HG03103 (cell line): ENCODE measurements at regions not wholly inside any gene's neighbourhood (a gene's known extent, or its start where the extent isn't known, plus 50 kb on each side); places are given as distances from the start of the nearest gene placed in this dataset.

Source experiments
- ATAC-seq: cut with Tn5 transposase; IDR thresholded peaks from one replicate; pipeline ENCODE4 v1.9.1; 2021; ENCODE audit warnings: low read depth; ENCODE audit not compliant: unreplicated experiment

- ATAC-seq = no peak
These were observed 118.1 kb upstream of the CCDC112 start for GRCh38 chr5:115414406-115415142.

- ATAC-seq = no peak
These were observed 117.2 kb upstream of the CCDC112 start for GRCh38 chr5:115413651-115414050.

- no peak for ATAC-seq
These were observed 112.6 kb upstream of the CCDC112 start for GRCh38 chr5:115409094-115409493.

- no peak for ATAC-seq
These were observed 106.5 kb upstream of the CCDC112 start for GRCh38 chr5:115402822-115403577.

- ATAC-seq = no peak
These were observed 105.6 kb upstream of the CCDC112 start for GRCh38 chr5:115402092-115402491.

- no peak for ATAC-seq
These were observed 102.3 kb upstream of the CCDC112 start for GRCh38 chr5:115398719-115399118.

GRCh38 chr5:115396688-115397087, 100.2 kb upstream of the CCDC112 start:
- ATAC-seq = no peak

- ATAC-seq = no peak
These were observed 99.6 kb upstream of the CCDC112 start for GRCh38 chr5:115396081-115396480.

- ATAC-seq = no peak
These were observed 98.1 kb upstream of the CCDC112 start for GRCh38 chr5:115394531-115394930.

- ATAC-seq = no peak
These were observed 96.8 kb upstream of the CCDC112 start for GRCh38 chr5:115393239-115393638.

- ATAC-seq = no peak
These were observed 96.2 kb upstream of the CCDC112 start for GRCh38 chr5:115392611-115393010.

GRCh38 chr5:115391780-115392179, 95.3 kb upstream of the CCDC112 start:
- ATAC-seq = no peak

GRCh38 chr5:115389799-115390382, 93.4 kb upstream of the CCDC112 start:
- ATAC-seq = no peak

- no peak for ATAC-seq
These were observed 92.8 kb upstream of the CCDC112 start for GRCh38 chr5:115389034-115389798.

- ATAC-seq = no peak
These were observed 91.8 kb upstream of the CCDC112 start for GRCh38 chr5:115388240-115388639.

GRCh38 chr5:115387816-115388215, 91.4 kb upstream of the CCDC112 start:
- ATAC-seq = no peak

- no peak for ATAC-seq
These were observed 90.2 kb upstream of the CCDC112 start for GRCh38 chr5:115386657-115387056.

GRCh38 chr5:115384587-115385375, 88.3 kb upstream of the CCDC112 start:
- no peak for ATAC-seq

GRCh38 chr5:115382989-115383388, 86.5 kb upstream of the CCDC112 start:
- no peak for ATAC-seq
